ENCODE measurements at regions not wholly inside any gene's neighbourhood (a gene's known extent, or its start where the extent isn't known, plus 50 kb on each side); places are given as distances from the start of the nearest gene placed in this dataset.

DNA sequence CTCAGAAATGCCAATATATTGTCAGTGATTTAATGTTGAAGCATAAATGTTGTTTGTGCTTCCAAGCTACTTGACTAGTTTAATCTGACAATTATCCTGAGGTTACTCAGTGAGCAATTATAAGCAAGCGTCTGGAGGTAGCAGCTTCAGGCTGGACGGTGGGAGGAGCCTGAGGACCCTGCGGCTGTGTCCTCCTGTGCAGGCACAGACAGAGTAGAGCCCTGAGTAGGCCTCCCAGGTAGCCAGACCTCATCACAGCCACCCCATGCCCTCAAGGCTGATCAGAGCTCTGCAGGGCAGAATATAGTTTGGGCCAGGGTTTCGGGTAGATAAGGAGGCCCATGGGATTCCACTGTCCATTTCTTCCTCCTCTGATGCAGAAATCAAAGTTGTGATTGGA lies 153.6 kb downstream of the DRD1 start:
- peaks cover 10% of the 10 kb centered on the region for H3K9me3 Mint-ChIP-seq (ENCODE audit: low read depth)
- H3K4me1 Mint-ChIP-seq (ENCODE audit: low read depth) = peaks cover 4% of the 10 kb centered on the region
- no peak overlapping the region for H3K4me3 Mint-ChIP-seq (ENCODE audit: low read depth)
- DNase-seq (ENCODE audit: low spot score, unreplicated experiment) = no peak
- TF ChIP-seq CTCF (IDR thresholded peaks at IDR 0.05; ENCODE audit: unreplicated experiment) = no peak
- peaks cover 2% of the 10 kb centered on the region for H3K36me3 Mint-ChIP-seq (ENCODE audit: insufficient read depth)
- H3K27ac Mint-ChIP-seq = no peak overlapping the region
- peaks cover 5% of the 10 kb centered on the region for H3K27me3 Mint-ChIP-seq

DNA sequence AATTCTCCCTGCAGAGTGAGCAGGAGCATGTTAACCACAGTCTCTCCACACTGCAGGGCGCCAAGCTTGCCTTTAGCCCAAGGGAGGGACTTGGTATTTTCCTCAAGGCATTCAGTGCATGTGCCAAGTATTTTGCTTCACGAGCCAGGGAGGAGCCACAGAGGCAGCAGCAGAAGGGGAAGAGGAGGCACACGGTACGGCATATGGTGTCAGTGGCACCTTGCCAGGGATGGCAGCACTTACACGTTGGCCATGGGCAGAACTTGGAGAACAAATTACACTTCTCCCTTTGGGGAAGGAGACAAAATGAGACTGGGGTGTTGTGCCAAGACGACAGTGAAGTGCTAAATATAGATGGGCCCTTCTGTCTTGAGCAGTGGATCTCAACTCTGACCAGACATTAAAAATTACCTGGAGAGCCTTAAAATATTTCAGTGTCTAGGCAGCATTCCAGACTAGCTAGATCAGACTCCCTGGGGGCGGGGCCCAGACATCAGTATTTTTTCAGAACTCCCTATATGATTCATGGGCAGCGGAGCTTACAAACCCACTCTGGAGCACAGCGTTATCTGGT lies 155.8 kb downstream of the DRD1 start:
- DNase-seq (ENCODE audit: low spot score, unreplicated experiment) = no peak
- no peak overlapping the region for H3K27ac Mint-ChIP-seq

GRCh38 chr5:175286981-175287380 lies 157.0 kb downstream of the DRD1 start:
- no peak overlapping the region for H3K27ac Mint-ChIP-seq
- H3K36me3 Mint-ChIP-seq (ENCODE audit: insufficient read depth) = no peaks in the 10 kb centered on the region
- no peaks in the 10 kb centered on the region for H3K27me3 Mint-ChIP-seq
- DNase-seq (ENCODE audit: low spot score, unreplicated experiment) = no peak
- H3K4me1 Mint-ChIP-seq (ENCODE audit: low read depth) = peaks cover 24% of the 10 kb centered on the region
- no peaks in the 10 kb centered on the region for H3K9me3 Mint-ChIP-seq (ENCODE audit: low read depth)
- H3K4me3 Mint-ChIP-seq (ENCODE audit: low read depth) = no peak overlapping the region
- TF ChIP-seq CTCF (IDR thresholded peaks at IDR 0.05; ENCODE audit: unreplicated experiment) = no peak

More for the DNA sequence above, 155.8 kb downstream of the DRD1 start:
- H3K4me3 Mint-ChIP-seq (ENCODE audit: low read depth) = no peak overlapping the region
- no peaks in the 10 kb centered on the region for H3K36me3 Mint-ChIP-seq (ENCODE audit: insufficient read depth)
- H3K9me3 Mint-ChIP-seq (ENCODE audit: low read depth) = no peaks in the 10 kb centered on the region
- H3K4me1 Mint-ChIP-seq (ENCODE audit: low read depth) = peaks cover 15% of the 10 kb centered on the region
- TF ChIP-seq CTCF (IDR thresholded peaks at IDR 0.05; ENCODE audit: unreplicated experiment) = no peak
- H3K27me3 Mint-ChIP-seq = no peaks in the 10 kb centered on the region

- Mint-ChIP-seq H3K36me3 (ENCODE audit: insufficient read depth) (no peaks in the 10 kb centered on the region), H3K9me3 (ENCODE audit: low read depth) (no peaks in the 10 kb centered on the region), H3K27ac (no peak overlapping the region), H3K4me1 (ENCODE audit: low read depth) (peaks cover 21% of the 10 kb centered on the region), H3K27me3 (no peaks in the 10 kb centered on the region), H3K4me3 (ENCODE audit: low read depth) (no peak overlapping the region)
- DNase-seq (ENCODE audit: low spot score, unreplicated experiment) = no peak
- no peak for TF ChIP-seq CTCF (IDR thresholded peaks at IDR 0.05; ENCODE audit: unreplicated experiment)
Observed at GRCh38 chr5:175285261-175285660, 158.7 kb downstream of the DRD1 start.

- H3K27ac Mint-ChIP-seq = no peak overlapping the region
- no peak for DNase-seq (ENCODE audit: low spot score, unreplicated experiment)
- H3K9me3 Mint-ChIP-seq (ENCODE audit: low read depth) = no peaks in the 10 kb centered on the region
- no peaks in the 10 kb centered on the region for H3K36me3 Mint-ChIP-seq (ENCODE audit: insufficient read depth)
- no peak overlapping the region for H3K4me3 Mint-ChIP-seq (ENCODE audit: low read depth)
- H3K4me1 Mint-ChIP-seq (ENCODE audit: low read depth) = peaks cover 21% of the 10 kb centered on the region
- no peak for TF ChIP-seq CTCF (IDR thresholded peaks at IDR 0.05; ENCODE audit: unreplicated experiment)
- no peaks in the 10 kb centered on the region for H3K27me3 Mint-ChIP-seq
Observed at GRCh38 chr5:175284806-175285205, 159.2 kb downstream of the DRD1 start.
